ENCODE measurements at regions not wholly inside any gene's neighbourhood (a gene's known extent, or its start where the extent isn't known, plus 50 kb on each side); places are given as distances from the start of the nearest gene placed in this dataset.

GRCh38 chr2:180208841-180209240 is 201.7 kb upstream of the CWC22 start:
- BruUV-seq (replicated peaks): no TSS peak
- H3K9me3 ChIP-seq (ENCODE audit: control insufficient read depth in 1 of 2, insufficient read depth in 1 of 2, low read depth in 1 of 2, low read length in 2 of 2): no peaks in the 10 kb centered on the region
- H3K4me2 ChIP-seq (ENCODE audit: low read length): no peak overlapping the region
- no peak for DNase-seq (ENCODE audit: low read depth, low spot score)
- CTCF ChIA-PET: no interaction called here
- no peaks in the 10 kb centered on the region for H3K27me3 ChIP-seq (ENCODE audit: insufficient read depth, low read length)
- no peaks in the 10 kb centered on the region for H4K20me1 ChIP-seq (ENCODE audit: insufficient read depth)
- H3K36me3 ChIP-seq (ENCODE audit: control insufficient read depth in 1 of 2, insufficient read depth in 2 of 2, low read length in 2 of 2): no peaks in the 10 kb centered on the region
- intact Hi-C loops (cut with micrococcal nuclease): no loop called here
- RAD21 ChIA-PET (ENCODE audit: low non-redundant PET in 1 of 2, low total read pairs in 2 of 2, uncharacterized antibody in 2 of 2, unreplicated experiment in 2 of 2): no interaction called here
- H3K4me3 ChIP-seq (replicated peaks in 1 of 2; ENCODE audit: low read depth in 1 of 2, low read length in 2 of 2): no peak overlapping the region
- H3K79me2 ChIP-seq (ENCODE audit: insufficient read depth, low read length): no peaks in the 10 kb centered on the region
- POLR2A ChIA-PET: no interaction called here
- no peak overlapping the region for H2AFZ ChIP-seq (ENCODE audit: low read depth, low read length, poor library complexity, severe bottlenecking)
- no peak overlapping the region for H3K9ac ChIP-seq (ENCODE audit: low read length)
- TF ChIP-seq SIN3A (IDR thresholded peaks at IDR 0.05; ENCODE audit: low read depth) (no peak), YY1 (IDR thresholded peaks at IDR 0.05; ENCODE audit: extremely low read depth, insufficient replicate concordance, low read depth, low read length) (no peak), REST (IDR thresholded peaks at IDR 0.05; ENCODE audit: low read depth) (no peak), CTCF (IDR thresholded peaks at IDR 0.05 in 2 of 3, conservative IDR thresholded peaks at IDR 0.05 in 1 of 3; ENCODE audit: borderline replicate concordance in 1 of 3, insufficient read depth in 1 of 3, low read depth in 2 of 3, low read length in 2 of 3) (no peak), EZH2 (IDR thresholded peaks at IDR 0.05) (no peak), ZFX (IDR thresholded peaks at IDR 0.05) (no peak), SP1 (IDR thresholded peaks at IDR 0.05; ENCODE audit: low read depth) (no peak), EGR1 (IDR thresholded peaks at IDR 0.05; ENCODE audit: low read depth) (no peak), JUND (IDR thresholded peaks at IDR 0.05) (no peak), CBX3 (IDR thresholded peaks at IDR 0.05; ENCODE audit: low read depth) (no peak), RAD21 (IDR thresholded peaks at IDR 0.05; ENCODE audit: low read depth) (no peak), EZH2phosphoT487 (IDR thresholded peaks at IDR 0.05; ENCODE audit: borderline replicate concordance) (no peak), ZNF274 (IDR thresholded peaks at IDR 0.05; ENCODE audit: low read depth, low read length) (no peak), SRF (IDR thresholded peaks at IDR 0.05; ENCODE audit: low read depth) (no peak), ATF3 (IDR thresholded peaks at IDR 0.05) (no peak)
- no peaks in the 10 kb centered on the region for H3K4me1 ChIP-seq (ENCODE audit: control insufficient read depth in 1 of 2, insufficient read depth in 2 of 2, low read length in 2 of 2)
- H3K9me2 ChIP-seq (ENCODE audit: insufficient read depth): no peaks in the 10 kb centered on the region
- no peak for ATAC-seq
- no peak overlapping the region for H3K27ac ChIP-seq (ENCODE audit: low read depth, low read length)
